GM21528 (cell line): ENCODE measurements at regions not wholly inside any gene's neighbourhood (a gene's known extent, or its start where the extent isn't known, plus 50 kb on each side); places are given as distances from the start of the nearest gene placed in this dataset.

Experiments used
- ATAC-seq: cut with Tn5 transposase; IDR thresholded peaks from one replicate; pipeline ENCODE4 v1.9.1; 2021; ENCODE audit warnings: mild to moderate bottlenecking, moderate library complexity; ENCODE audit not compliant: unreplicated experiment, low FRiP score

GRCh38 chr18:24814521-24814920 is 354.1 kb downstream of the HRH4 start:
- no peak for ATAC-seq

DNA sequence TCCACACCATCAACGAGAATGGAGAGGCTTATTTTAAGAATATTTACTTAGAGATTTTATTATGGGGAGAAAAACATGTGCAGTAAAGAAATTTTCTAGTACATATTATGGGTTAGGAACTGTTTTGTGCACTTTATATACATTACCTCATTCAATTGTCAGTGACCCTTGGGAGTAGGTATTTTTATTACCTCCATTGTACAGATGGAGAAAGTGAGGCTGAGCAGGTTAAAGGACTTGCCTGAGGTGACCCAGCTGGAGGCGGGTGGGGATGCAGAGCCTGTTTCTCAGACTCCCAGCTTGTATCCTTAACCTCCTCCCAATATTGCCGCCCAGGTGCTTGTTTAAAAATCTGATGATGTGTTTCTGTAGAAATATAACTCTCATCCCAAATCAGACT is 356.7 kb downstream of the HRH4 start:
- ATAC-seq = no peak

- no peak for ATAC-seq
These were observed 357.3 kb downstream of the HRH4 start for GRCh38 chr18:24817587-24818371.

GRCh38 chr18:24818441-24818840 is 358.0 kb downstream of the HRH4 start:
- ATAC-seq = no peak

GRCh38 chr18:24819141-24819890 is 358.9 kb downstream of the HRH4 start:
- no peak for ATAC-seq

- no peak for ATAC-seq
These were observed 365.0 kb downstream of the HRH4 start for GRCh38 chr18:24825397-24825796.

- ATAC-seq = no peak
These were observed 366.2 kb downstream of the HRH4 start for GRCh38 chr18:24826605-24827004.

DNA sequence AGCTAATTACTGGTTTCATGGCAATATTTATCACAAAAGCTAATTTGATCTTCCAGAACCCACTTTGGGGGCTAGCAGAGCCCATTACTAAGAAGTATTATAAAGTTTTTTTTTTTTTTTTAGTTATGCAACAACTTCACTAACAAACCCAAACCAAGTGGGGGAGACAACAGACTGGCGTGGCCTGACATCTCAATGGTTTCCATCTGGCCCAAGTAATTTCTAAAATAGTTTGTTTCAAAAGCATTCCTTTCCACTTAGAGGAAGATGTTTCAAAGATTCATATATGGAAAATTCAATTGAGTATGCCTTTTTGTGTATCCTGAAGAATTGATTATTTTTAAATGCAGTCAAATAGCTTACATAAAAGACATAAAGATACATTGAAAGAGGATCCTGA is 367.1 kb downstream of the HRH4 start:
- no peak for ATAC-seq

GRCh38 chr18:24831081-24831480 is 370.6 kb downstream of the HRH4 start:
- no peak for ATAC-seq

DNA sequence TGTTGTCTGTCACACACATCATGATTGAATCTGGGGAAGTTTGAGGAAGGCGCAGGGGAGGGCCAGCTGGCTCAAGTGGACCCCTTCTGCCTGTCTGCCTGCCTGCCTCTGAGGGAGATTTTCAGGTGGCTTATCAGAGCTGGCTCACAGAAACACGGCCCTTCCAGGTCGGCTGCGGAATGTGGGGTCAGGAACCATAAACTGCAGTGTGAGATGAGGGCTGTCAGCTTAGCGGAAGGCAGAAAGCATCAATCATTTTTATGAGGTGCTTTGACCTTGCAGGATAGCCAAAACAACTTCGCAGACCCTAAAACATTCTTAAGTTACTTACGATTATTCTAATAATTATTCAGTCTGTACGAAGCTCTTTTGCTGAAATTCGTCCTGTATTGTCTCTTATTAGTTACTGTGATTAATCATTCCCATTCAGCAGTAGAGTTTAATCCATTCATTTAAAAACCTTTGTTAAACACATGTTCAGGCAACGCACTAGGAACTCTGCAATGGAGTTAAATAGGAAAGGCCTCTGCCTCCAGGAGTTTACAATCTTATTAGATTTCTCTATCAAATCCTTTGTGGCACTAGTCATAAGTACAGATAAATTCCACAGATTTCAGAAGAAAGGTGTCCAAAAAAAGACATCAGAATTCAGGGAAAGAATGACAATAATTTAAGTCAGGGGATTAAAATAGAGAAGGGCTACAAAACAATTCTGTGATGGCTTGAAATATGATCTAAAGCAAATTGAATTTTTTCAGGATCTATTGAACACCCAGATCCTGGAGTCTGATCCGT is 371.6 kb downstream of the HRH4 start:
- no peak for ATAC-seq

DNA sequence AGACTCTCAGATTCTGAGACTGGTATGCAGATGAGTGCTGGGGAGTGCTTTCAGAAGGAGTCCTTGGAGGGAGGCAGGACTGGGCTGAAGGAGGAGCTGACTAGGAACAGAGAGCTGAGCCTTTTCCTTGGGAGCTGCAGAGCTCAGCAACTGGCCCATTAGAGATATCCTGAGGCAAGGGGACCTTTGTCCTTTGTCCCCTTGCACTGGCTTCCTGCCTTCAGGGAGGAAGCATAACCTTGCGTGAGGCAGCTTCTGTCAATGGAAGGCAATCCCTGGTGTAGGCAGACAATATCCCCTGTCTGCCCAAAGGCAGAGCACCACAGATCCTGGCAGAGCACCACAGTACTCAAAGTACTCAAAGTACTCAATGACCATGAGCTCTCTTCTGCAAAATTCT is 375.3 kb downstream of the HRH4 start:
- no peak for ATAC-seq

DNA sequence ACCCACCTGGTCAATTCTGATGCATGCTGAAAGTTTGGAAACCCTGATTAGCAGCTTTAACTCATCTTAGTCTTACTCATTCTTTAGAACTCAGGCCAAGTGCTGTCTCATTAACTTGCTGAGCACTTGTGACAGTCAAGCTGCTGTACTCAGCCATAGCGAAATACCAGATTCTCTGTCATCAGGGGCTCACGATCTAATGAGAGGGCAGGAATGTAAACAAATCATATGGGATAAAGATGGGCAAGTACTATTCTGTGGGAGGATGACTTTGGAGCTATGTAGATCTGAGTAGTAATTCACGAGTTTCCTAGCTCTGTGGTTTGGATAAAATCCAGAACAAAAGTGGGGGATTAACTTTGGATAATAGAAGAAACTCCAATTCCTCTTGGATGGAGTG is 376.6 kb downstream of the HRH4 start:
- no peak for ATAC-seq

DNA sequence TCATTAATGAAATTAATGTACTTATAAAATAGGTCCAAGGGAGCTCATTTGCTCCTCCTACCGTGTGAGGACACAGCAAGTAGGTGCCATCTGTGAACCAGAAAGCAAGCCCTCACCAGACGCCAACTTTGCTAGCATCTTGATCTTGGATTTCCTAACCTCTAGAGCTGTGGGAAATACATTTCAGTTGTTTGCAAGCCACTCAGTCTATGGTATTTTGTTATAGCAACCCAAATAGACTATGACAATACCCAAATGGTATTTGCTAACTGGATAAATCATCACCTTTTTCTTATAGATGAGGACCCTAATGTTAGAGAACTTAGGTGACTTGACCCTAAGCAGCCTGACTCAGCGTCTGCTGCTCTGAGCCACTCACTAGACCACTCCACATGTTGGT is 379.6 kb downstream of the HRH4 start:
- ATAC-seq = no peak

DNA sequence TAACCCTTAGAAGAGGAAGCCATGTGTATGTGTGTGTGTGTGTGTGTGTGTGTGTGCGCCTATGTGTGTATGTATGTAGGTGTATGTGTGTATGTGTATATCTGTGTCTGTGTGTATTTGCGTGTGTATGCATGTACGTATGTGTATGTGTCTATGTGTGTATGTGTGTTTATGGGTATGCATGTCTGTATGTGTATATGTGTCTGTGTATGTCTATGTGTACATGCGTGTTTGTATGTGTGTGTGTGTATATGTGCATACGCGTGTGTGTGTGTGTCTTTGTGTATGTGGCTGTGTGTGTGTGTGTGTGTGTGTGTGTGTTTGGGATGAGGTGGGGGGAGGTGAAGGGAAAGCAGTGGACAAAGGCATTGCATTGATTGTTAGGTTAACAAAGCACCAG is 380.2 kb downstream of the HRH4 start:
- no peak for ATAC-seq

GRCh38 chr18:24841536-24841935 is 381.1 kb downstream of the HRH4 start:
- no peak for ATAC-seq

- no peak for ATAC-seq
These were observed 382.7 kb downstream of the HRH4 start for GRCh38 chr18:24843123-24843522.

GRCh38 chr18:24846138-24846537 is 385.7 kb downstream of the HRH4 start:
- ATAC-seq = no peak

- ATAC-seq = no peak
These were observed 390.1 kb downstream of the HRH4 start for GRCh38 chr18:24850532-24850931.

DNA sequence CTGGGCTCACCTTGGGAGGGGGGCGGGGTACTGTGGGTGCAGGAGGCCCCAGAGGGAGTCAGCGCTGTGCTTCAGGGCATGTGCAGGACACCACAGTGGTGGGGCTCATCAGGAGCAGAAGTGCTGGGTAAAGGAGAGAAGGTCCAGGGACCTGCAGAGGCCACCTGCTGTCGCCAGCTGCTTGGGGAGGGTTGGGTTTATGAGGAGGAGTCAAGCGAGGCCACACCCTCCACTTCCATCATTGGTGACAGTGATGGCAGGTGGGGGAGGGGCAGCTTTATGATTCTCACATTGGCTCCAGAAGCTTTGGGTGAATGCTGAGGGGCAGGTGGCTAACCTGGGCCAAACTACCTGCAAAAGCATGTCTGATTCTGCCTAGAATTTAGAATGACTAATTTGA is 392.6 kb downstream of the HRH4 start:
- no peak for ATAC-seq

GRCh38 chr18:24860978-24861680 is 400.7 kb downstream of the HRH4 start:
- no peak for ATAC-seq
